ELR (cell line): ENCODE measurements at regions not wholly inside any gene's neighbourhood (a gene's known extent, or its start where the extent isn't known, plus 50 kb on each side); places are given as distances from the start of the nearest gene placed in this dataset.

Source experiments
- DNase-seq: peaks from one replicate; pipeline ENCODE4 v3.0.0-alpha.2; 2015; ENCODE audit warnings: low read depth

DNA sequence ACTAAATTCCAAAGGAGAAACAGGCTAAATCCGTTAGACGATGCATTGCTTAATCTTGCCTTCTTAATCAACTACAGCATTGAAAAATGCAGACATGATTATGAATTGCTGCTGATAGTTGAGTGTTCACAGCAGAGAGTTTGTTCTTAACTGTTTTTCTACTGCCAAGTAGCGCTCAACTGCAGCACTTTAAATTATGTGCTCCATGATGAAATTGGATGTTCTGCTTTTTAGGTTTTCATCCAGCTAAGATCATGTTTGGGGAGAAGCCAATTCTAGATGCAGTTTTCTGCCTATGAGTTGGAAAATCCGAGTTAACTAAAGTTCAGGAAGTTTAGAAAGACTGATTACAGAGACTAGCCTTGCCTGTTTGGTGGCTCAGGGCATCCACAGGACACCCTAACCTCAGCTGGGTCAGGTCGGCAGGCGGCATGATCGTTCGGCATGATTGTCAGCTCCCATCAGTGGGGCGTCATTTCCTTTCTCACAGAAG is 119.4 kb upstream of the PIEZO2 start:
- no peak for DNase-seq

DNA sequence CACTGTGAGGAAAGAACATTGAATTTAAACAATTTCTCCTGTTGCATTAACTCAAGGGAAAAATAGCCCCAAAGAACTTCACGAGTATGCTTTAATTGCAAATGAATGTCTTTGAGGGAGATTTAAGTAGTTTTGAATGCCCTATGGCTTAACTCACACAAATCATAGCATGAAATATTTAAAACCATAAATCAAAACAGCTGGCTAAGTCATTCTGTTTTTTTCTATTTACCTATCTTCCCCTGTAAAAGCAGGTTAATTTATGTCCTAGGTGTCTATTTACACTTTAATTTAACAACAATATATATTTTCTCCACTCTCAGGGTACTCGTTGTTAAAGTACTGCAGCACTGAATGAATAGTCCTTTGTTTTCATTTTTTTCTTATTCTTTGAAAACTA is 118.8 kb upstream of the PIEZO2 start:
- DNase-seq, result no peak

DNA sequence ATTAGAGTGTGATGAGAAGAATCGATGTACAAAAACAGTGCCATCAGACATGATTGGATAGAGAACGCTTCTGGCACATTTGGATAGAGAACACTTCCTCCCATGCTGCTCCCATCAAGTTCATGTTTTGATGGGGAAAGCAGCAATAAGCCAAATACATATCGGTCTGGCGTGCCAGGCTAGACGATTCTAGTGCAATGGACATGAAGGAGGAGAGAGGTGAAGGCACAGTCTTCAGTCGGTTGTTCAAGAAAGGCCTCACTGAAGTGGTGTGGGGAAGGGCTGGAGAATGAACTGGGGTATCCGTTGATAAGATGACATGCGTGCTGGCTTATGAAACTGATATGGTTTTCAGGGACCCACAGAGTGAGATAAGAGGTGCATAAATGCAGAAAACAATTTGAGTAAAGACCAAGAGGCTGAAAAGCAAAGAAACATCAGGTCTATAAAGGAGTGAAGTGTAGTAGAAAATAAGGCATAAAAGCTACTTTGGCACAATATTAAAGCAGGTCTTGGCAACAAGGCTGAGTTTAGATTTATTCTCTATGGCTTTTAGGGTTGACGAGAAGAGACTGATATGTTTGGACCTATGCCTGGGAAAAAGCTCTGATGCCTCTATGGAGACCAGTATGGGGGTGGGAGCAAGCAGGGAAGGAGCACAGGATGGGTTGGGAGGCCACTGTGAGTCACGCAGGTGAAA is 117.6 kb upstream of the PIEZO2 start:
- DNase-seq, result no peak

DNA sequence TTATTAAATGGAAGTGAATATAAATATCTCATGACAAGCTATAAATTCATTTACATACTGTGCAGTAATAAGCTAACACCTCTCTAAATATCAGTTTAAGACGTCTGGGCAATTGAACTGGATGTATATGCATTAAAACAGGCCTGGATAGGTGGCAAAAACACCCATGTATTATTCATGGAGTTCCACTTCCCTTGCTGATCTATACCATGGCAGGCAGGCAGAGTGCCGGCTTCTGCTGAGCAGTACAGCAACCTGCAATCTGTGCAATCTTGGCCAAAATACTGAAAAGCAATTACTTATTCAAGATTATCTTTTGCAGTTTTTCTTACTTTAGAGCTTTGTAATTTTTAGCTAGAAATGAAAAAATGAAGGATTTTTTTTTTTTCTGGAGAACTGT is 112.1 kb upstream of the PIEZO2 start:
- DNase-seq, result no peak

DNA sequence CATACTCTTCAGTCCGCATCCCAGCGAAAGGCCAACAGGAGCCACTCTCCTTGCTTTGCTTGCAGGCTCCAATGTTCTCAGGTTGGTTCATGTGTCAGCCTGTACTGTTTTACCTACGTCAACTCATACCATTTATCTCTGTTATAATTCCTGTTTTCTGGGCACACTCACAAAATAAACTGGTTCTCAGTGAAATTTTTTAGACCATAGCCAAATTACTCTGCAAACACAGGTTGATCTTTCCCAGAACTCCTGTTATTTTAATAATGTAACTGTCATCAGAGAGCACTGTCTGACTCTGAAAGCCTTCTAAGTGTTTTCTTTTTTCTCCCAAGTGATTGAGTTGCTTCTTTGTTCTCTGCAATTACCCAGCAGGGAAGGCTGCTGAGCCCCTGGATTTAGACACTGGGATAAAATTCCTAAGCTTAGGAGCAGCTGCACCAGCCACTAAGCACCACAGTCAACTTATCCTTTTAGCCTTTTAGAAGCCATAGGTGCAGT is 111.6 kb upstream of the PIEZO2 start:
- no peak for DNase-seq

DNA sequence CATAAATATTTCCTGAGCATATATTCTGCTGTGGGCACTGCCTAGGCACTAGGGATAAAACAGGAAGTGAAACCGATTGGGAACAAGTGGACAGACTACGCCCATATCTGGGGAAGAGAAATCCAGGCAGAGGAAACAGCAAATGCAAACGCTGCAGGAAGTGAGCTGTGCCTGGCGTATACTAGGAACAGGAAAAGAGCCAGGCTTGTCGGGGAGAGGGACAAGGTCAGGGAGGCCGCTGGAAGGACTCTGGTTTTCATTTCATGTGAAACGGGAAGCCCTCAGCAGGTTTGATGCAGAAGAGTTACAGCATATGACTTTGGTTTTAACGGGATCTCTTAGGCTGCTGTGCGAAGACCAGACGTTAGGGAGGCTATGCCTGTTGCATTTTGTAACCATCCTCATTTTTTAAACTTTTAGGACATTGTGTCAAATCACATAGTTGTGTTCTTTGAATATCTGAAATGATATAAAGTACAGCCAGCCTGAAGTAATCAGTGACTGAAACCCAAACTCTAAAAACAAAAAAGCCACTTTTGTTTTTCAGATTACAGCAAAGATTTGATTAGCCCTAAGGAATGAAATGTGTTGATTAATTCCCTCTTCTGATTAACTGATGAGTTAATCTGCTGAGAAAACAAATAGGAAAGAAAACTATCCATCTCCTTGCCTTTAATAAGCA is 110.2 kb upstream of the PIEZO2 start:
- peak; percentile 8 for DNase-seq

DNA sequence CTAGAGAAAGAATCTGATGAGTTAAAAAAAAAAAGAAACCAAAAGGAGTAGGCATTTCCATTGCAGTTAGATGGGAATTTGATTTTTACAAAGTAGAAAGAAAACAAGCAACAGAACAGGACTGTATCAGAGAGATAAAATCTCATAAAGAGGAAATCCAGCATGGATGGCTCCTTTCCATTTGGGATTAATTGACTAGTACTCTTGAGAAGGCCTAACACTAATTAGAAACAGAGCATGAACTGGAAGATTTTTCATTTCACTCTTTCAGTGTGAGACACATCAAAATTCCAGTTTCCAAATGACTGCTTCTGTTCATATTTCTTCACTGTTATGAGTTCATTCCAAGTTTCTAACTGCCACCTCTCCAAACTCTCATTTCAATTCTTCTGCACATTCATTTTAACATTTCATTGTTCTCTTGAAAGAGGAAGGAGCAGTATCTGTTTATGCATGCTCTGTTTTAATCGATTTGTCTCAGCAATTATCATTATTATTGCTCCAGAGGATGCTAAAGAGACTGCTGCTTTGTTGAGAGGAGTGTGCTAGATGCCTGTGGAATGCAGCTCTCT is 108.8 kb upstream of the PIEZO2 start:
- DNase-seq, result no peak

DNA sequence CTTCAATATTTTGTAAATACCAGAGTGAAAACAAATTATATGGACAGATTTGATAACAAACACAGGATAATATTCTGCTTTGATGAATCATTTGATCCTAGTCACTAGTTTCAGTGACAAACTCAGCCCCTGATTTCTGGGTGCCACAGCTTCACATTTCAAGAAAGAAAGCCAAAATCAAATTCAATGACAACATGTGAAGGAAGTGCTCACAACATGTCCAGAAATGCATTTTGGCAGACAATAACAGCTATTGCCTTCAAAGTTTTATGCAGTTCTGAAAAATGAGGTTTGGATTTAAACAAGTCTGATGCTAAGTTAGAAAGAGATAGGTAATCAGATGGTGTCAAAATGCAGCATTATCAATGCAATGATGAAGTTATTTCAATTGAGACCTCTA is 106.9 kb upstream of the PIEZO2 start:
- no peak for DNase-seq

DNA sequence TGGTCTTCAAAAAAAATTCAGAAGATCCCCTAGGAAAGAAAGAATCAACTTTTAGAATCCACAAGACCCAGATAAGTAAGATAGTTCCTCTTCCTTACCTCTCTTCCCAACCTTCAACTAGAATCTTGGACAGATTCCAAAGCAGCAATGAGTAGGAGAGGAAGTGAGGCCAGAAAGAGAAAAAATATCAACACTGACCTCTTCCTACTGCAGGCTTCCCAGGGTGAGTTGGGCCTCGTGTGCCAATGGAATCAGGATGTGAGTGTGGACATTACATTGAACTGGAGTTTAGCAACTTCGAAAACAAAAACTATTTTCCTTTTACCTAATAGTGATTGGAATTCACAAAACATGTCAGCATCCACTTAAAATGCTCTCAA is 102.5 kb upstream of the PIEZO2 start:
- DNase-seq, result no peak

DNA sequence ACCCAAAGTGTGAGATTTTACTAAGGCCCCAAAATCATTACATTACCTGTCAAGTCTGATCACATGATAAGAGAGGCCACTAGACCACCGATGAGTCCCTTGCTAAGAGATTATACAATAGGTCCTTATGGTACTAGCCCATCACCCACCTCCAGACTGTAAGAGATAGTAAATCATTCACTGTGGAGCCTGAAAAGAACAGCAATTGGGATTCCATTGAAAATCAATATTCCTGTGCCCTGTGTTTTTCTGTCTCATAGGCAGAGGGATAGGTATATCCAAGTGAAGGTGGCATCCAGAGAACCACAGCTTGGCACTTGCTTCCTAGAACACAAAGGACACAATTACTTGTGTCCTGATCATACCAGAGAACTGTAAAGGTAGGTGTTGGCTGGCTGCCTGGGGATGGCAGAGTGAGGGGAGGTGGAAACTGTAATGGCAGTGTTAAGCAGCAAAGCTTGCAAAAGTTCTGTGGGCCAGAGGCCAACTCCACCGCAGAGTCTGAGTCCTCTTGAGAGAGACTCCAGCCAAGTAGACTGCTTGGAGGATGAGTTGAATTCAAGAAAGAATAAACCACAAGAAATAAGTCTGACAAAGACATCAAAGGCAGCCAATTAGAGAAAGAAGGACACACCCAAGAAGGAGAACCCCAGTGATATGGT is 102.0 kb upstream of the PIEZO2 start:
- DNase-seq, result no peak

DNA sequence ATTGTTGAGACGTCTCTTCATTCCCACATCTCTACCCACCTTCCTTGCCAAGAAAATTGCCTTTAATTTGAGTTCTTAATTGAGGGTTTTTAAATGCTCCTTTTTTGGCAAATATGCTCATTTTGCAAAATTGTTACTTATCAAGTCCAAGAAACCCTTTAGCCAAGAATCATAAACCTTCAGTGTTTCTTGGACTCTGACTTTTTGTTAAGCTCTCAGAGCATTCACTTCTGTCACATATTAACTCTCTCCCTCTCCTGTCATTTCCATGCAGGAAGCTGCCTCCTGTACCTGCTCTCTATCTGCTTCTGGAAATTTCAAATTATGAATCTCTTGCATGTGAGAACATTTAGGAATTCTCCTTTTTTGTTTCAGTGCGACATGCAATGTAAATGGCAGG is 100.0 kb upstream of the PIEZO2 start:
- DNase-seq, result no peak

DNA sequence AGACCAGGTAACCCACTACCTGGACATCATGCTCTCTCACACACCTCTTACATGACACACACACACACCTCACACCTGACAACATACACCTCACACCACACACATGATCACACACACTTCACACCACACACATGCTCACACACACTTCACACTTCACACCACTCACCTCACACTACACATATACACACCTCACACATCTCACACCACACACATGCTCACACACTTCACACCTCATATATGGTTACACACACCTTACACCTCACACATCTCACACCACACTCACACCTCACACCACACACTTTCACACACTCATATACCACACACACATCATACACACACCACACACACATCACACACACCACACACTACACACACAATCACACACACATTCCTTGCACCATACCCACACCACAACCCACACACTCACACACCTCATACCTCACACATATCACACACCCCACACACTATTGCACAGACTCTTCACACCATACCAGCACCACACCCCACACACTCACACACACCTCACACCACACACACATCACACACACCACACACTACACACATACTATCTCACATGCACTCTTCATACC is 98.1 kb upstream of the PIEZO2 start:
- DNase-seq, result no peak

DNA sequence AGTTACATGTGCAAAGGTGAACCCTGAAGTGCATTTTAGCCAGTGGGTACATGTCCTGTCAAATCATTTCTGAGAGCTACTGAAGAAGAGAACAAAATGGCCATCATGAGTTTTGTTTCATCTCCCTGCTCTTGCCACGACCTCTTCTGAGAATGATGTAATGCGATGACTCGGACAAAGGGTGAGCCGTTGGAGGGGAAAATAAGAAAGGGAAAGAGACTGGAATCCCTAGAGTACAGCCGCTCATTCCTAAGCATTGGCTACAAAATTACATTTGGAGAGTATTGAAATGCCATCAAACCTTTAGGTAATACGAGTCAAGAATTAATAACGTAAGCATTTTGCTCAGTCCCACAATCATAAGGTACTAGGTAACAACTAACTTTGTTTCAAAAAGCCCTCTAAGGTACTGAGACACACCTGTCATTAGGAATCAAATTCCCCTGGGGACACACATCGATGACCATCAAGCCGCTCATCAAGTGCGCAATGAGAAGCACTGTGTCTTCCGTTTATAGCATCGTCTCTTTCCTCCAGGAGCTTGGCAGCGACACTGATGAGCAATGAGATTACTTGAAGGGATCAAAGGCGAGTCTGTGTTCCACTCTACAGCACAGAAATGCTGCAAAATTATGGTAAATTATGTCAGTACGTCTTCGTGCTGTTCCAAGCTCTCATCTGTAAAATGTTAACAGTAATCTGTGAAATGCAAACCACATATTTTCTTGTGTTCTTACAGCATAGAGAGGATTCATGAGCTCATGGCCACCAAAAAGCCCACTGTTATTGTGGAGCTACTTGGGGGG is 97.3 kb upstream of the PIEZO2 start:
- peak; percentile 12 for DNase-seq

DNA sequence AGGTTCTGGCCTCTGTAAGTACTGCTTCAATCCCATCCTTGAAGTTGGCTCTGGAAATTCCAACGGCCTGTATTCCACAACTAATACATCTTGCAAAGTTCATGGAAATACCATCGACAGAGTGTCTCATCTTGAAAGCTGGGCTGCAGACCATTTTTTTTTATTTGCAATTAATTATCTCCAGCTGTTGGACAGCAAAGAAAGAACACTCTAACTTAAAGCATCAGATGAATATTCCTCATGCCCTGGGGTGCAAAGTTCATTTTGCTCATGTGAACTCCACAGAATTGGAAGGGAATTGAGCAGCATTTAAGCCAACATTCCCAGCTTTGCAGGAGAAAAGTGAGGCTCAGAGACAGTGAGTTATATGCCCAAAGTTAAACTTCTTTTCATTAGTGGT is 96.5 kb upstream of the PIEZO2 start:
- no peak for DNase-seq

DNA sequence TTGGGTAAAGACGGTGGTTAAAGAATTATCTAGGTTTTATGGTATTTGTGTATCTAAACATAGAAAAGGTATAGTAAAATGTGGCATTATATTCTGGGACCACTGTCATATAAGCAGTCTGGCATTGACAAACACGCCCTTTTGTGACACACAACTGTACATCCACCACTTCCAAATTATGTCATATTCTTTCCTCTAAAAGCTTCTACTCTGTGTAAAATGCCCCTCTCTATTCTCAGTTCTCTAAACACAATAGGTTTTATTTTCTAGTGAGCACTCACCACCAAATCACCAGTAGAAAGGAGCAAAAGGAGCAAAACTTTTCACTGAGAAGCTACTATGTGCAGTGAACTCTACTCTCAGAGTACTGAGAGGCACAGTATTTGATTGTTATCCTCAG is 88.1 kb upstream of the PIEZO2 start:
- no peak for DNase-seq

DNA sequence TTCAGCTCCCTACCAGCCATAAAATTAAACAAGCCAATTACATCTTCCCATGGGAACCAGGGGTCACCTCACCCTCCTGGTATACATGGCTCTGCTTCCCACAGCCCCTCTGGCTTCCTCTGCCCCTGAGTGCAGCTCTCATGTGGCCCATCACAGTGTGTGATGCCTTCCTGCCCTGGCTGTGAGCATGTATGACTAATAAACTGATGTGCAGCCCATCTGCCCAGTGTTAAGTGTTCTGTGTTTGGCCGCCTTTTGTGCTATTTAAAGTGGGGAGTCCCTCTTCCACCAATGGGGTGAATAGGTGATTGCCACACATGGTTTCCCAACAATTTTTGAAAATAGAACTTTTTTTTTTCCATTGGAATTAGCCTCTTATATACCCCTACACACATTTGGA is 87.7 kb upstream of the PIEZO2 start:
- DNase-seq, result no peak

DNA sequence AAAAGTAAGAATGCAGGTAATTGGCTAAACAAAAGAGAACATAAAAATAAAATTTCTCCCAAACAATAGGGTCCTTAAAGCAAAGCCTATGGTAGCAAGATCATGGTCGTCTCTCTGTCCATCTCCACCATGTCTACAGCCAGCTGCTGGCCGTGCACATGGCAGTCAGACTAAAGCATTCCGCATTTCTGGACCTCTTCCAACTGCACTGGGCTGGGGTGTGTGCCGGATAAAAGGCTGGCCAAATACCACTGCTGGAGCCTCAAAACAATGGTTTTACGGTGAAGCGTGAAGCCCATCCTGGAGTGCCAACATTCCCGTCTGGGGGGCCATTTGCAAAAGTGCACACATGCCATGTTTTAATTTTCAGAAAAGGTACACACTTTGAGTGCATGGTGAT is 74.8 kb upstream of the PIEZO2 start:
- DNase-seq, result no peak

DNA sequence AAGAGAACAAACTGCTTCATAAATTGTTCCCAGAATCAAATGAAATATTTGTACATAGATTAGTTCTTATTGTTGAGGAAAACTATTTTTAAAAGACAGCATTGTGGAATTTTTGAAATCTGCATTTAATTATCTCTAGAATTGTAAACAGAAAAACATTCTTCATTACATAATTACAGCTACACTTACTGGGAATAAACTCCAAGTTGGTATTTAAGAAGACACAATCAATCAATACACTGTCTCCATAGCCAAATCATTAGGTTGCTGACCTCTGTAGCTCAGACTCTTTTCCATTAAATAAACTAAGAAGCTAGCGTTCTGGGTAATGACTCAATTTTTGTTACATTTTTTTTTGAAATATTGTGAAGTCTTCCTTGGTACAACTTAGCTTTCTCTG is 70.2 kb upstream of the PIEZO2 start:
- DNase-seq, result no peak

DNA sequence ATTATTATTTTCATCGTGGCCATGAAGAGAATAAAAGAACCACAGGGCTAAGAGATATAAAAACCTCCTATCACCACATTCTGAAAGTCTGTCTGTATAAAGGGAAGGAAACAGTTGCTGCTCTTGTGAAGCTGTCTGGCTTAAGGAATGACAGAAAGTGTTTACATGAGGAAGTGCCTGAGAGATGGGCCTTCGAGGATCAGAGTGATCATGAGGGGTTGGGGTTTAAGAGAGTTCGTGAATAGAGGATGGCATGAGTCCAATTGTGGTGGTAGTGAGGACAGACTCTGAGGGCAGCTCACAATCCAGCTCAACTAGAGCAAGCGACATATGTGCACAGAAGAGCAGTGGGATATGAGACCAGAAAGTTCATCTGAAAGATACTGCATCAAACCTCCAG is 65.8 kb upstream of the PIEZO2 start:
- no peak for DNase-seq

DNA sequence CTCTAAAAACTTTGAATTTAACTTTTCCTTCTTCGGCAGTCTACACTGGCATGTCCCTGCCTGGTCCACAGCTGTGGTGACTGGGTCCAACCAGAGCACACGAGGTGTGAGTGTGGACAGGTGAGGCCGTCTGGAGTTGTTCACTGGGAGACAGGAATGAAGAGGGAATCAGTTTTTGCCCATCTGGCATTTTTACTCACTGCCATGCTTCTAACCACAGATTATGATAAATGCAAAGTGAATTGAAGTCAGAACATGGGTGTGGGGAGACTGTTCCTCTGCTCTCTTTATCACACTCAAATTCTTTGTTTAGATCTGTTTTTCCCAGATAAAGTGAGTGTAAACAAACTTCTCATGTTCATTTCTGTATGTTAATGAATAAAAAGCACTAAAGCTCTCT is 54.7 kb upstream of the PIEZO2 start:
- DNase-seq, result no peak

DNA sequence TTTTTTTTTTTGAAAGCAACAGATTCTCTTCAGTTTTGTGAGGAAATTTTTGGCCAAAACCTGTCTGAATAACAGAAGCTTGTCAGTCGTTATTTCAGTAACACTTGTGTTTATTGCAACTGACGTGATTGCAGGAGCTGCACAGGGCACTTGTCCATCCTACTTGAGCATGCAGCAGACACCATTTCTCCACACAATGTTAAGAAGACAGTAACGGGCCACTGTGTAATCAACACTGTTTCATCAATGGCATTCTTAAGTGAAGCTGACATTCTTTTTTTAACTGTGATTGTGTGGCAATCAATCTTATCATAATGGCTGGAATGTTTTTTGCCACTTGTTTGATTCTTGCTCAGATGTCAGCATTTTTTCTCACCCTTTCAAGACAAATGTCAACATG is 50.1 kb upstream of the PIEZO2 start:
- DNase-seq, result no peak
